ENCODE measurements at regions not wholly inside any gene's neighbourhood (a gene's known extent, or its start where the extent isn't known, plus 50 kb on each side); places are given as distances from the start of the nearest gene placed in this dataset.

DNA sequence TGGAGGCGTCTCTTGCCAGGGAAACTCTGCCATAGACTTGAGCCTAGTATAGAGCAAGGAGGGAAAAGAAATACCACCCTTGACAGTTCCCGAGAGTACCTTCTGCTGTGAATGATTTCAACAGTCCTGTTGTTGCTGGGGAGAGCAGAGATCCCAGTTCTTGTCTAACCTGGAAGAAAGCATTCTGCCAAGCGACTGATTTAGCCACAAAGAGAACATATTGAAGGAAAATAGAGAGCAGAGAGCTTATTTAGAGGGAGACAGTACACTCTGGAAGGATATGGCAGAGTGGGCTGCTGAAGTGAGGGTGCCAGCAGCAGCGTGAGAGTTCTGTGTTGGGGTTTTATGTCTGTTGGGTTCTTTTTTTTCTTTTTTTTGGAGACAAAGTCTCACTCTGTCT, 966.9 kb upstream of the TMEM132C start:
- FAIRE-seq (no peak), DNase-seq (ENCODE audit: insufficient read length, low spot score) (no peak)
- no peak for TF ChIP-seq POLR2A (IDR thresholded peaks at IDR 0.05; ENCODE audit: low read depth, low read length)

DNA sequence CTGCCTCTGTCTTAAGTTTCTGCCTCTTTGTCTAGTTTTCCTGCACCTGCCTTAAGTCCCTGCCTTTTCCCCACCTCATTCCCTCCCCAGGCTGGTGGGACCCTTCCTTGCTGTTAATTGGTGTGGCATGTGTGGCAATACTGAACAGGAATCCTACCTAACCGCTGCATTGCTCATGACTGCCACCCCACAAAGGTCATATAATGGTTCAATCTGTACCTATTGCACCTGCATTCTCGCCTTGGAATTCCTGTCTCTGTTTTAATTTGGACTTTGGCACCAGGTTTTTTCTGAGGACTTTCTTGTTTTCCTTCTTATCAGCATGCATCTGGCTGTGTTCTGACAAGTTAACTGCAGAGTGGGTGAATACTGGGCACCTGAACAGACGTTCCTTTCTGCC, 966.2 kb upstream of the TMEM132C start:
- no peak for TF ChIP-seq POLR2A (IDR thresholded peaks at IDR 0.05; ENCODE audit: low read depth, low read length)
- FAIRE-seq (no peak), DNase-seq (ENCODE audit: insufficient read length, low spot score) (no peak)

DNA sequence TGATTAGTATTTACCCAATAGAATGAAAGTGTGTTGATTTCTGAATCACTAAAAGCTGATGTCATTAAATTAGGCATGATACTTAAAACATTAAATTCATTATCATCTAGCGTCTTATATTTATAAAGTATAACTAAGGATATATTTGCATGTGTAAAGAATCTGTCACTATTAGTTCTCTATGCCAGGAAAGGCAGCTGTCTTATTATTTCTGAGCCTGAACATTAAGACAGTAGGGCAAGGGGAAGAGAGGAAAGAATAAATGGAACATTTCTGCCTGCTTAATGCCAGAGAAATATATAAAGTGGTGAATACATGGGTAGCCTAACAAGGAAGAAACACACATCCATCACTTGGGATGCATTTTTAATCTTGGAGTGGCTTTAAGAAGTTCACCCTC, 965.1 kb upstream of the TMEM132C start:
- no peak for DNase-seq (ENCODE audit: insufficient read length, low spot score)
- TF ChIP-seq POLR2A (IDR thresholded peaks at IDR 0.05; ENCODE audit: low read depth, low read length), result no peak
- no peak for FAIRE-seq

GRCh38 chr12:127304751-127305725, 961.9 kb upstream of the TMEM132C start:
- no peak for DNase-seq (ENCODE audit: insufficient read length, low spot score)
- FAIRE-seq, result no peak
- TF ChIP-seq POLR2A (IDR thresholded peaks at IDR 0.05; ENCODE audit: low read depth, low read length), result no peak

GRCh38 chr12:127306604-127307215, 960.3 kb upstream of the TMEM132C start:
- TF ChIP-seq POLR2A (IDR thresholded peaks at IDR 0.05; ENCODE audit: low read depth, low read length), result no peak
- DNase-seq (ENCODE audit: insufficient read length, low spot score), result no peak
- FAIRE-seq, result no peak

- FAIRE-seq (no peak), DNase-seq (ENCODE audit: insufficient read length, low spot score) (no peak)
- TF ChIP-seq POLR2A (IDR thresholded peaks at IDR 0.05; ENCODE audit: low read depth, low read length), result no peak
Measured at GRCh38 chr12:127307528-127307927, 959.4 kb upstream of the TMEM132C start.

DNA sequence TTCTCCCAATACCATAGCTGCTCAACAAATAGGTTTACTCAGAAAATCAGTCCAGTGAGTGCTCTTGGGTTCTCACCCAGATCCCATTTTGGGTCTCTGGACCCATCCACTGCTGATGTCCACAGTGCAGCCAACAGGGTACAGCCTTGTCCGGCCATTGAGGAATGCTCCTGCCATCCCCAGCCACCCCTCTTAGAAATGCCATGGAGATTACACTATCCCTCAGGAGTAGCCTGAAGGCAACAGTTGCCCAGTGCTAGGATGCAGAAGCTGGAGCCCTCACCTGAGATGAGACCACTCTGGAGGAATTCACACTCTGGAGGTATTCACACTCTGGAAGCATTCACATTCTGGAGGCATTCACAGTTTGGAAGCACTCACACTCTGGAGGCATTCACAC, 958.8 kb upstream of the TMEM132C start:
- TF ChIP-seq POLR2A (IDR thresholded peaks at IDR 0.05; ENCODE audit: low read depth, low read length), result no peak
- DNase-seq (ENCODE audit: insufficient read length, low spot score) (no peak), FAIRE-seq (no peak)

DNA sequence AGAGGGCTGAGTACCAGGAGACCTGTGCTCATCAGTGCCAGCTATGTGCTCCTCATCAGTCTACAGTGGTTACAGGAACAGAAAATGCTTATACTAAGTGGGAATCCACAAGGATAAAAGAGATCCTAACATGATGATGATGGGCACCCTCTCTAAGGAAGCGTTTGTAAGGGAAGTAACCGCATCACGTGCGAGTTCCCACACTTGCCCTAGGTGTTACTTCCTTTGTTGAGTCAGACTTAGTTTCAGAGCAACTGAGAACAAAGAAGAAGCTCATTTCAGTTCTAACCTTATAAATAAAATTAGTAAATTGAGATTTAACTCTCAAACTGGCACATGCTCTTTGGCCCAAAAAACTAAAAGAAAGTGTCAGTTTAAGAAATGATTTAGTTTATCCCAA, 956.4 kb upstream of the TMEM132C start:
- FAIRE-seq (no peak), DNase-seq (ENCODE audit: insufficient read length, low spot score) (no peak)
- no peak for TF ChIP-seq POLR2A (IDR thresholded peaks at IDR 0.05; ENCODE audit: low read depth, low read length)

DNA sequence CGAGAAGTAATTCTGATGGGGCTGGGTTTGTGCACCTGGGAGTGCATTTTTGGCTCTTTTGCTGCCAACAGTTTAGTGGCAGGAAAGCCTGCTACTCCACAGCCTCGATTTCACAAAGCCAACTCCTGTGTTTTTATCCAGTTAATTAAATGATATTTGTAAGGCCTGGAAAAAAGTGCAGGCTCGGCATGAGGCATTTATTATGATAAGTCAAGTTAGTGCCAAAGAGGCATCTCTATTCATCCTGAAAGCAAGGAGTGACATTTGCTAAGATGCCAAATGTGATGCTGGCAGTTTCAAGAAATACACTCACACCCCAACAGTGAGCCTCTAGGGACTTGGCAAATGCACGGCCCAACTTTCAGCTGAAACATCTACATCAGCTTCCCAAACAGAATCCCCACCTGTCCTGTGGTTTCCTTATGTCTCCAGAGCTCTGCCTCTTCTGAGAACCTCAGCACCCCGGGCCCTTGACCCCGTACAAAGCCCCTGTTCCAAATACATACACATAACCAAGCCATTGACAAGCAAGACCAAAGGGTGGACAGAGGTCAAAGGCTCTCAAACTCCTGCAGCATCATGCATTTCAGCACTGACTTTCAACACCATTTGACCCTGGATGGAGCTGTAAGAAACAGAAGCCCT, 955.1 kb upstream of the TMEM132C start:
- no peak for DNase-seq (ENCODE audit: insufficient read length, low spot score)
- no peak for TF ChIP-seq POLR2A (IDR thresholded peaks at IDR 0.05; ENCODE audit: low read depth, low read length)
- FAIRE-seq, result no peak

DNA sequence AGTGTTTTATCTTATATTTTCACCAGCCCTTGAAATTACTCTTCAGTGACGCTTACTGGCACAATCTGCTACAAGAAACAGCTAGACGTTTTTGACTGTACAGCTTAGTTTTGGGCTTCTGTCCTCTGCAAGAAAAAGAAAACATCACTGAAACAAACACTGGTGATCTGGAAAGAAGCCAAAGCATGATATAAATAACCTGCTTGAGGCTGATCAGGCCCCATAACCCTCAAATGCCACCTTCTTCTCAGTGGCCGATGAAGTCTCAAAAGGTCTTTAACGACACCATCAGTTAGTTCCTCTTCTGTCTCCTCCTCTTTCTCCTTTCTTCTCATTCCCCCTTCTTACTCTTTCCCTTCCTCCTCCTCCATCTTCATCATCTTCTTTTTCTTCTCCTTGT, 942.3 kb upstream of the TMEM132C start:
- no peak for FAIRE-seq
- TF ChIP-seq POLR2A (IDR thresholded peaks at IDR 0.05; ENCODE audit: low read depth, low read length), result no peak
- DNase-seq (ENCODE audit: insufficient read length, low spot score), result no peak

- DNase-seq (ENCODE audit: insufficient read length, low spot score) (no peak), FAIRE-seq (no peak)
- no peak for TF ChIP-seq POLR2A (IDR thresholded peaks at IDR 0.05; ENCODE audit: low read depth, low read length)
Measured at GRCh38 chr12:127327986-127328385, 939.0 kb upstream of the TMEM132C start.

- no peak for TF ChIP-seq POLR2A (IDR thresholded peaks at IDR 0.05; ENCODE audit: low read depth, low read length)
- FAIRE-seq (no peak), DNase-seq (ENCODE audit: insufficient read length, low spot score) (no peak)
Measured at GRCh38 chr12:127328867-127329266, 938.1 kb upstream of the TMEM132C start.

GRCh38 chr12:127334365-127334764, 932.6 kb upstream of the TMEM132C start:
- FAIRE-seq, result no peak
- no peak for DNase-seq (ENCODE audit: insufficient read length, low spot score)
- no peak for TF ChIP-seq POLR2A (IDR thresholded peaks at IDR 0.05; ENCODE audit: low read depth, low read length)

DNA sequence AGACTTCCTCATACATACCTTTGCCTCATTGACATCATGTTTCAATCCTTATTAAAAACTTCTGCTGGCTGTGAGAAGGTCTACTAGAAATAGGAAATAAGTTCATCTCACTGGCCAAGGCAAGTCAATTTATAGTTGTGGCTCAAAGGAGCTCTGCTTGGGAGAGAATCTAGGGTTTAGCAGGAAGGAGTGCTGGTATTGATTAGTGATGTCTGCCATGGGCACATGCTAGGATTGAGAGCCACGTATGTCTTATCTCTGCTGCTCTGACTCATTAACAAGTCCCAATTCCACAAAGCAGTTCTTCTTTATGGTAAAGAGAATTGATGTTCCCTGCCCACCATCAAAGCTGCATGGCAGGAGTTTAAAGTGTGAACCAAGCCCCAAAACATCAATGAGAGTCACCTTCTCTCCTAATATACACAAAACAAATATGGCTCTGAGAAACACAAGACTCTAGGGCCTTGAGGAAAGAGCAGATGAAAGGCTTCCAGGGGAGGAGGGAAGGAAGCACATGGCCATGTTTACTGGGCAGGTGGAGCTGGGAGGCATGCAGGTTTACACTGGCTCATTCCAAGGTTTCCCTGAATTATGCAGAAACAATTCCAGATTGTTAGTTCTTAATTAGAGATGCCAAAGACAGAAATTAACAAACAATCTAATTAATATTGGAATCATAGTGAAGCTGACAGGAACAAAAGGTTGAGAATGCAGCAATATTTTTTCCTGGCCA, 931.9 kb upstream of the TMEM132C start:
- no peak for TF ChIP-seq POLR2A (IDR thresholded peaks at IDR 0.05; ENCODE audit: low read depth, low read length)
- FAIRE-seq (no peak), DNase-seq (ENCODE audit: insufficient read length, low spot score) (no peak)

Measured in H54 (cell line).